LNCAP (cell line): ENCODE measurements at regions not wholly inside any gene's neighbourhood (a gene's known extent, or its start where the extent isn't known, plus 50 kb on each side); places are given as distances from the start of the nearest gene placed in this dataset.

ENCODE experiments used
- TF ChIP-seq, protein P1 (sequence below): fragments of 450-650 bp; IDR thresholded peaks from 2 replicates; pipeline ENCODE4 v1.5.1; 2017; ENCODE audit warnings: mild to moderate bottlenecking

GRCh38 chr10:123462756-123463155, 203.4 kb upstream of the GPR26 start:
- TF ChIP-seq, protein P1, sequence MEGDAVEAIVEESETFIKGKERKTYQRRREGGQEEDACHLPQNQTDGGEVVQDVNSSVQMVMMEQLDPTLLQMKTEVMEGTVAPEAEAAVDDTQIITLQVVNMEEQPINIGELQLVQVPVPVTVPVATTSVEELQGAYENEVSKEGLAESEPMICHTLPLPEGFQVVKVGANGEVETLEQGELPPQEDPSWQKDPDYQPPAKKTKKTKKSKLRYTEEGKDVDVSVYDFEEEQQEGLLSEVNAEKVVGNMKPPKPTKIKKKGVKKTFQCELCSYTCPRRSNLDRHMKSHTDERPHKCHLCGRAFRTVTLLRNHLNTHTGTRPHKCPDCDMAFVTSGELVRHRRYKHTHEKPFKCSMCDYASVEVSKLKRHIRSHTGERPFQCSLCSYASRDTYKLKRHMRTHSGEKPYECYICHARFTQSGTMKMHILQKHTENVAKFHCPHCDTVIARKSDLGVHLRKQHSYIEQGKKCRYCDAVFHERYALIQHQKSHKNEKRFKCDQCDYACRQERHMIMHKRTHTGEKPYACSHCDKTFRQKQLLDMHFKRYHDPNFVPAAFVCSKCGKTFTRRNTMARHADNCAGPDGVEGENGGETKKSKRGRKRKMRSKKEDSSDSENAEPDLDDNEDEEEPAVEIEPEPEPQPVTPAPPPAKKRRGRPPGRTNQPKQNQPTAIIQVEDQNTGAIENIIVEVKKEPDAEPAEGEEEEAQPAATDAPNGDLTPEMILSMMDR = no peak

DNA sequence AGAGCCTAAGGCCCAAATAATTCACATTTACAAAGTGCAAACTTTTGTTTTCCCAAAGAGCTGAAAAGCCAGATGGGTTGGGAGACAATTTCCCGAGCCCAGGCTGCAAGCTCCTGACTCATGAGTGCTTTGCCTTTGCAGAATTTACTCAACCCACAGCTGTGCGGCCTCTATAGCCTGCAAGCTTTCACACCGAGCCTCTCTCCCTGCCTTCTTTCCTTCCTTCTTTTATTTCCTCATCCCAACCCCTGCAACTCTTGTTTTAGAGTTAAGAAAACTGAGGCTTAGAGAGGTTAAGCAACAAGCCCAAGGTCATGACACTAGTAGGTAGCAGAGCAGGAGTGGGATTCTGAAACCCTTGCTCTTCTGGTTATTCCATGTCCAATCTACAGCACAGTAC, 203.0 kb upstream of the GPR26 start:
- TF ChIP-seq, protein P1 = no peak

- TF ChIP-seq, protein P1 = no peak
These were observed 202.5 kb upstream of the GPR26 start for GRCh38 chr10:123463698-123464097.

DNA sequence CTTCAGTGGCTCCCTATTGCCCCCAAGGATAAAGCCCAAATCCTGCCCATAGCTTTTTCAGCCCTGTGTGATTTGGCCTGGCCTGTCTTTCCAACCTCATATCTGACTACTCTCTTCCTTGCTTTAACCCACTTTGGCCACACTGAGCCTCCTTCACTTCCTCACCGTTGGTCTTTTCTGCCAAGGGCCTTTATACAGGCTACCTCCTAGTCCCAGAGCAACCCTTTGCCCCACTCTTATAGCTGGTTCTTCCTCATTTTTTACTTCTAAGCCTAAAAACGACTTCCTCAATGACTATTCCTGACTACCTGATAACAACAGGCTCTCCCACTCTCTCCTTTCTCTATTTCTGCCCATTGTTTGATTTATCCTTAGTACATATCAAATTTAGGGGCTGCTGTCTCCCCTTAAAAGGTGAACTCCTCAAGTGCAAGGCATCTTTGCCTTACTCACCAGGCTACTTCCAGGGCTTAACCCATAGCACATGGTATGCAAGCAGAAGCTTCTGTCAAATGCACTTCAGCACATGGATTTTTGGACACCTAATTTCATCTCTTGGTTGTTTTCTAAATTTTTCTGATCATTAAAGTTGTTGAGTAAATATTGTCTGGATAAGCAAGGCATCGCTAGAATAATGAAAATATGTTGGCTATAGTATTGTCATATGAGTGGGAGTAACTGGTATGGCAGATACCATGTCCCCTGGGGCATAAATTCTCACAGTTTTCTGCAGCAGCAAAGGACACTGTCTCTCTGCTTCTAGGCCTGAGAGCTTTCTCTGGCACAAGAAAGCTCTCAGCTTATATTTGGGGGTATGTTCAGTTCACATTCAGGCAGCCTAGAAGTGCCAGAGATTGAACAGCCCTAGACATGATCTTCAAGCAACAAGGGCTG, 201.5 kb upstream of the GPR26 start:
- TF ChIP-seq, protein P1 = no peak

- TF ChIP-seq, protein P1 = no peak
These were observed 195.7 kb upstream of the GPR26 start for GRCh38 chr10:123470336-123470921.

DNA sequence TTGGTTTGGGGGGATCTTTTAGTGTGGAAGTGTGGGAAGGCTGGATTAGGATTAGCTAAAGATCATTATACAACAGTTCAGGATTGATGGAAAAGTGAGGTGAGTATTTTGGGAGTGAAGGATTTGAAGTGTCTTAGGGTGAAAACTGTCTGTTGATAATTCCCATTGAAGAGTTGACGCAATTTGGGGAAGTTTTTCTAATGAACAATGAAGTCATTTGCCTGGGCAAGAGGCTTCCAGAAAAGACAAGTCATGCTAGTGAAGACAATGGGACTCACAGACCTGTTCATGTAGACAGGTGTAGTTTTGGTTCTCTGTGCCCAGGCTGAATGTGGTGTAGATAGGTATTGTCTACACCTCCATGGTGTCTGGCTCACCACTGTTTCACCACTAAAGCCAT, 194.3 kb upstream of the GPR26 start:
- TF ChIP-seq, protein P1 = no peak

- TF ChIP-seq, protein P1 = no peak
These were observed 193.5 kb upstream of the GPR26 start for GRCh38 chr10:123472606-123473005.
